HepG2 (cell line): ENCODE measurements at regions not wholly inside any gene's neighbourhood (a gene's known extent, or its start where the extent isn't known, plus 50 kb on each side); places are given as distances from the start of the nearest gene placed in this dataset.

ENCODE experiments used
- BCL6 ChIP-seq: IDR thresholded peaks from 2 replicates; pipeline ENCODE4 v1.6.1; 2016; ENCODE audit warnings: missing genetic modification reagents, missing compliant biosample characterization
- CHD2 ChIP-seq: IDR thresholded peaks from 2 replicates; pipeline ENCODE4 v1.6.1; 2011; ENCODE audit warnings: low read depth, low read length, improper control_type of control experiment
- HNRNPLL ChIP-seq: fragments of 200-400 bp; formaldehyde crosslinking; IDR thresholded peaks from 2 replicates; pipeline ENCODE4 v1.6.1; 2017; ENCODE audit warnings: mild to moderate bottlenecking, low read depth, low read length; ENCODE audit not compliant: poor library complexity, severe bottlenecking
- IRF2 ChIP-seq: IDR thresholded peaks from 2 replicates; pipeline ENCODE4 v1.6.1; 2018; ENCODE audit warnings: missing genetic modification reagents, missing compliant biosample characterization
- JUND ChIP-seq: sonication (generic); formaldehyde crosslinking; IDR thresholded peaks from 2 replicates; pipeline ENCODE4 v1.8.0; 2022; ENCODE audit warnings: mild to moderate bottlenecking, missing genetic modification reagents
- NFE2 ChIP-seq: sonication (generic); formaldehyde crosslinking; IDR thresholded peaks from 2 replicates; pipeline ENCODE4 v1.4.0; 2020; ENCODE audit warnings: missing genetic modification reagents
- RBAK ChIP-seq: sonication (generic); formaldehyde crosslinking; IDR thresholded peaks from 2 replicates; pipeline ENCODE4 v1.5.1; 2020; ENCODE audit warnings: mild to moderate bottlenecking, missing genetic modification reagents
- SIN3A ChIP-seq: IDR thresholded peaks from 2 replicates; pipeline ENCODE4 v1.6.1; 2011; ENCODE audit warnings: low read depth, mild to moderate bottlenecking, control low read depth, low read length, borderline replicate concordance
- SIN3B ChIP-seq: fragments of 150-350 bp; IDR thresholded peaks from 2 replicates; pipeline ENCODE4 v1.6.1; 2014; ENCODE audit warnings: low read length
- SMC3 ChIP-seq: IDR thresholded peaks from 2 replicates; pipeline ENCODE4 v1.6.1; 2011; ENCODE audit warnings: low read length, improper control_type of control experiment
- TAF15 ChIP-seq: fragments of 200-400 bp; formaldehyde crosslinking; IDR thresholded peaks from one replicate; pipeline ENCODE4 v1.6.1; 2018; ENCODE audit warnings: mild to moderate bottlenecking, low read depth, low read length; ENCODE audit not compliant: poor library complexity, severe bottlenecking
- TEAD2 ChIP-seq: sonication (generic); formaldehyde crosslinking; IDR thresholded peaks from 2 replicates; pipeline ENCODE4 v1.9.0; 2021; ENCODE audit warnings: missing genetic modification reagents
- TP53 ChIP-seq: sonication (generic); formaldehyde crosslinking; conservative IDR thresholded peaks from 2 replicates; pipeline ENCODE4 v1.4.0; 2020; ENCODE audit warnings: missing genetic modification reagents
- XRCC5 ChIP-seq: fragments of 200-400 bp; formaldehyde crosslinking; optimal IDR thresholded peaks from 2 replicates; pipeline ENCODE3; 2017; ENCODE audit warnings: mild to moderate bottlenecking, low read length
- ZBTB20 ChIP-seq: sonication (generic); formaldehyde crosslinking; IDR thresholded peaks from 2 replicates; pipeline ENCODE4 v1.8.1; 2023; ENCODE audit warnings: missing genetic modification reagents, low read depth, mild to moderate bottlenecking, borderline replicate concordance
- ZBTB42 ChIP-seq: sonication (generic); formaldehyde crosslinking; IDR thresholded peaks from 2 replicates; pipeline ENCODE4 v1.5.0; 2020; ENCODE audit warnings: mild to moderate bottlenecking, missing genetic modification reagents
- ZKSCAN5 ChIP-seq: sonication (generic); formaldehyde crosslinking; IDR thresholded peaks from 2 replicates; pipeline ENCODE4 v1.5.1; 2020; ENCODE audit warnings: mild to moderate bottlenecking, missing genetic modification reagents
- ZNF251 ChIP-seq: sonication (generic); formaldehyde crosslinking; IDR thresholded peaks from 2 replicates; pipeline ENCODE4 v1.9.0; 2021; ENCODE audit warnings: mild to moderate bottlenecking, missing genetic modification reagents
- ZNF282 ChIP-seq: fragments of 450-650 bp; IDR thresholded peaks from 2 replicates; pipeline ENCODE4 v1.6.1; 2018; ENCODE audit not compliant: partially characterized antibody
- ZNF34 ChIP-seq: sonication (generic); formaldehyde crosslinking; IDR thresholded peaks from 2 replicates; pipeline ENCODE4 v1.4.0; 2020; ENCODE audit warnings: mild to moderate bottlenecking, missing genetic modification reagents, borderline replicate concordance
- ZNF44 ChIP-seq: sonication (generic); formaldehyde crosslinking; IDR thresholded peaks from 2 replicates; pipeline ENCODE4 v1.5.1; 2020; ENCODE audit warnings: mild to moderate bottlenecking, missing genetic modification reagents
- ZNF660 ChIP-seq: sonication (generic); formaldehyde crosslinking; IDR thresholded peaks from 2 replicates; pipeline ENCODE4 v1.5.1; 2020; ENCODE audit warnings: mild to moderate bottlenecking, low read depth, missing genetic modification reagents, borderline replicate concordance
- TF ChIP-seq, protein P1 (sequence below): sonication (generic); formaldehyde crosslinking; conservative IDR thresholded peaks from 2 replicates; pipeline ENCODE4 v1.5.0; 2020; ENCODE audit warnings: missing genetic modification reagents
- TF ChIP-seq, protein P2 (sequence below): sonication (generic); formaldehyde crosslinking; IDR thresholded peaks from 2 replicates; pipeline ENCODE4 v1.5.0; 2020; ENCODE audit warnings: missing genetic modification reagents
- TF ChIP-seq, protein P3 (sequence below): sonication (generic); formaldehyde crosslinking; IDR thresholded peaks from 2 replicates; pipeline ENCODE4 v1.5.1; 2020; ENCODE audit warnings: missing genetic modification reagents, mild to moderate bottlenecking, borderline replicate concordance
- TF ChIP-seq, protein P4 (sequence below): sonication (generic); formaldehyde crosslinking; IDR thresholded peaks from 2 replicates; pipeline ENCODE4 v1.4.0; 2020; ENCODE audit warnings: missing genetic modification reagents

DNA sequence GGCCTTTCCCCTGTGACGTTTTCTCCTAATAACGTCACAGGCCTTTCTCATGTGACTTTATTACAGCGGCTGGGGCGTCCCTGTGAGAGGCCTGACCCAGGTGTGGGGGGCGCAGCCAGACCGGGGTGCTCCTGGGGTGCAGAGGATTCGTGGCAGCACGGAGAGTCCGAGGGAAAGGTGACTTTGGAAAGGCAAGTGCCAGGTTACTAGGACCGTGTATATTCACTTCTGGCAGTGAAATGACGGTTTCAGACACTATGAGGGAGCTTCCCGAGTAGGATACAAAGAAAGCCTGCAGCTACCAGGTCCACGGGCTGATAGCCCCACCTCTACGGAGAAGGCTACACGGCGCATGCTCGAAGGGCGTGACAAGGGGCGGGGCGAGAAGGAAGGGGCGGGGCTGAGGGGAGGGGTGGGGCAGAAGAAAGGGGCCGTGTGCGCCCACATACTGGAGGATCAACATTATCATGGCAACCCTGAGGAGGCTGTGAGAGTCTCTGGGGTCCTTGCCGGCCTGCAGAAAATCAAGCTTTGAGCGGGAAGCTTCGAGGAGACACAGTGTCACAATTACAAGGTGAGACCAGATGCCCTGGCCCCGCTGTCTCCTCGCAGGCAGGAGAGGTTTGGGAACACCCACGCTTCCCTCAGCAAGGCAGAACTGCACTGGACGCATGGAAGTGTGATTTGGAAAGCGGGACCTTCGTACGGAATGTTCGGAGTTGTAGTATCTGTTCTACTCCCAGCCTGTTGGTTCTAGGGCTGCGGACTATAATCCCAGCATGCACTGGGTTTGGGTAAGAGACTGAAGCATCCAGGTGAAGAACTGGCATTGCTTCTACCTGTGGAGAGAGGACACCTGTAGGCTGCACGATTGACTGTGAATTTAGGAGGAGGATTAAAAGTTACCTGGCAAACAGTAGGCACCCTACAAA, 54.4 kb upstream of the ZNF337 start (continued):
- TF ChIP-seq, protein P1, sequence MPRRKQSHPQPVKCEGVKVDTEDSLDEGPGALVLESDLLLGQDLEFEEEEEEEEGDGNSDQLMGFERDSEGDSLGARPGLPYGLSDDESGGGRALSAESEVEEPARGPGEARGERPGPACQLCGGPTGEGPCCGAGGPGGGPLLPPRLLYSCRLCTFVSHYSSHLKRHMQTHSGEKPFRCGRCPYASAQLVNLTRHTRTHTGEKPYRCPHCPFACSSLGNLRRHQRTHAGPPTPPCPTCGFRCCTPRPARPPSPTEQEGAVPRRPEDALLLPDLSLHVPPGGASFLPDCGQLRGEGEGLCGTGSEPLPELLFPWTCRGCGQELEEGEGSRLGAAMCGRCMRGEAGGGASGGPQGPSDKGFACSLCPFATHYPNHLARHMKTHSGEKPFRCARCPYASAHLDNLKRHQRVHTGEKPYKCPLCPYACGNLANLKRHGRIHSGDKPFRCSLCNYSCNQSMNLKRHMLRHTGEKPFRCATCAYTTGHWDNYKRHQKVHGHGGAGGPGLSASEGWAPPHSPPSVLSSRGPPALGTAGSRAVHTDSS (CRISPR knock-in tag), result no peak; the same call in 1 of the 2 replicates
- TF ChIP-seq, protein P2, sequence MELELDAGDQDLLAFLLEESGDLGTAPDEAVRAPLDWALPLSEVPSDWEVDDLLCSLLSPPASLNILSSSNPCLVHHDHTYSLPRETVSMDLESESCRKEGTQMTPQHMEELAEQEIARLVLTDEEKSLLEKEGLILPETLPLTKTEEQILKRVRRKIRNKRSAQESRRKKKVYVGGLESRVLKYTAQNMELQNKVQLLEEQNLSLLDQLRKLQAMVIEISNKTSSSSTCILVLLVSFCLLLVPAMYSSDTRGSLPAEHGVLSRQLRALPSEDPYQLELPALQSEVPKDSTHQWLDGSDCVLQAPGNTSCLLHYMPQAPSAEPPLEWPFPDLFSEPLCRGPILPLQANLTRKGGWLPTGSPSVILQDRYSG, result 0 out of 2 replicates have a peak, but pooled peaks have one; percentile 20
- no peak for TF ChIP-seq ZBTB42
- no peak for TF ChIP-seq SIN3B
- no peak for TF ChIP-seq CHD2
- TF ChIP-seq TP53 (CRISPR knock-in tag), result 0 out of 2 replicates have a peak, but pooled peaks have one; percentile 32
- TF ChIP-seq ZNF282, result no peak
- peak; percentile 31; the same call in 1 of the 2 replicates for TF ChIP-seq RBAK (CRISPR knock-in tag)
- TF ChIP-seq IRF2 (CRISPR knock-in tag), result no peak
- peak; percentile 36 for TF ChIP-seq XRCC5
- peak; percentile 56; the same call in 1 of the 2 replicates for TF ChIP-seq TEAD2 (CRISPR knock-in tag)
- no peak for TF ChIP-seq ZKSCAN5 (CRISPR knock-in tag)
- TF ChIP-seq, protein P3, sequence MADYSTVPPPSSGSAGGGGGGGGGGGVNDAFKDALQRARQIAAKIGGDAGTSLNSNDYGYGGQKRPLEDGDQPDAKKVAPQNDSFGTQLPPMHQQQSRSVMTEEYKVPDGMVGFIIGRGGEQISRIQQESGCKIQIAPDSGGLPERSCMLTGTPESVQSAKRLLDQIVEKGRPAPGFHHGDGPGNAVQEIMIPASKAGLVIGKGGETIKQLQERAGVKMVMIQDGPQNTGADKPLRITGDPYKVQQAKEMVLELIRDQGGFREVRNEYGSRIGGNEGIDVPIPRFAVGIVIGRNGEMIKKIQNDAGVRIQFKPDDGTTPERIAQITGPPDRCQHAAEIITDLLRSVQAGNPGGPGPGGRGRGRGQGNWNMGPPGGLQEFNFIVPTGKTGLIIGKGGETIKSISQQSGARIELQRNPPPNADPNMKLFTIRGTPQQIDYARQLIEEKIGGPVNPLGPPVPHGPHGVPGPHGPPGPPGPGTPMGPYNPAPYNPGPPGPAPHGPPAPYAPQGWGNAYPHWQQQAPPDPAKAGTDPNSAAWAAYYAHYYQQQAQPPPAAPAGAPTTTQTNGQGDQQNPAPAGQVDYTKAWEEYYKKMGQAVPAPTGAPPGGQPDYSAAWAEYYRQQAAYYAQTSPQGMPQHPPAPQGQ, result no peak; the same call in 1 of the 2 replicates
- no peak for TF ChIP-seq ZNF660
- TF ChIP-seq, protein P4, sequence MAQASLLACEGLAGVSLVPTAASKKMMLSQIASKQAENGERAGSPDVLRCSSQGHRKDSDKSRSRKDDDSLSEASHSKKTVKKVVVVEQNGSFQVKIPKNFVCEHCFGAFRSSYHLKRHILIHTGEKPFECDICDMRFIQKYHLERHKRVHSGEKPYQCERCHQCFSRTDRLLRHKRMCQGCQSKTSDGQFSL (CRISPR knock-in tag), result 0 out of 2 replicates have a peak, but pooled peaks have one; percentile 55
- TF ChIP-seq SMC3, result no peak
- peak; percentile 47; the same call in 1 of the 2 replicates for TF ChIP-seq SIN3A
- TF ChIP-seq JUND (CRISPR knock-in tag), result no peak
- TF ChIP-seq HNRNPLL, result no peak
- TF ChIP-seq ZNF34 (CRISPR knock-in tag), result peak; percentile 39; the same call in 1 of the 2 replicates
- no peak for TF ChIP-seq NFE2 (CRISPR knock-in tag)
- no peak for TF ChIP-seq BCL6
- TF ChIP-seq ZBTB20 (CRISPR knock-in tag), result no peak; the same call in 1 of the 2 replicates
- TF ChIP-seq TAF15, result no peak
- TF ChIP-seq ZNF251 (CRISPR knock-in tag), result no peak
- no peak for TF ChIP-seq ZNF44 (CRISPR knock-in tag)
